ENCODE measurements at regions not wholly inside any gene's neighbourhood (a gene's known extent, or its start where the extent isn't known, plus 50 kb on each side); places are given as distances from the start of the nearest gene placed in this dataset.
A peak's percentile ranks its signal among the peaks of the same experiment; 100 is the strongest.

DNA sequence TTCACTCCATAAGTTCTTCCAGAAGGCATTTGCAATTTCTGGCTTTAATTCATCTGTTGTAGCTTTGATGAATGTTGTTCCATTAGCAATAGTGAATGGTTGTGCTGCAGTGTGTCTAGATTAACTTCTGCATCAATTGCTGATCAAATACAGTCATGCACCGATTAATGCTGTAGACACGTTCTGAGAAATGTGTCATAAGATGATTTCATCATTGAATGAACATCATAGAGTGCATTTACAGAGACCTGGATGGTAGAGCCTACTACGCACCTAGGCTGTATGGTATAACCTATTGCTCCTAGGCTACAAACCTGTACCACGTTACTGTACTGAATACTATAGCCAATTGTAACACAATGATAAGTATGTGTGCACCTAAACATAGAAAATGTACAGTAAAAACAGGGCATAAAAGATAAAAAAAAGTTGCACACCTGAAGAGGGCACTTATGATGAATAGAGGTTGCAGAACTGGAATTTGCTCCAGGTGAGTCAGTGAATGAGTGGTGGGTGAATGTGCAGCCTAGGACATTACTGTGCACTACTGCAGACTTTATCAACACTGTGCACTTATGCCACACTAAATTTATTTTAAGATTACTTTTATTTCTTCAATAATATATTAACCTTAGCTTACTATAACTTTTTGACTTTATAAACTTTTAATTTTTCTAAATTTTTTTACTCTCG, 170.7 kb downstream of the HERPUD2 start:
- in situ Hi-C loops (cut with MboI; ENCODE audit: low sequenced_read_pairs), result no loop called here
- DNase-seq (ENCODE audit: low spot score in 2 of 2), result no peak
- Histone ChIP-seq H3K4me3 (no peak overlapping the region), H3K4me1 (no peaks in the 10 kb centered on the region), H3K27me3 (ENCODE audit: low read depth) (0 out of 2 replicates have a peak, but pooled peaks cover 2% of the 10 kb centered on the region), H3K36me3 (replicated peaks) (no peaks in the 10 kb centered on the region), H3K9me3 (no peaks in the 10 kb centered on the region)

DNA sequence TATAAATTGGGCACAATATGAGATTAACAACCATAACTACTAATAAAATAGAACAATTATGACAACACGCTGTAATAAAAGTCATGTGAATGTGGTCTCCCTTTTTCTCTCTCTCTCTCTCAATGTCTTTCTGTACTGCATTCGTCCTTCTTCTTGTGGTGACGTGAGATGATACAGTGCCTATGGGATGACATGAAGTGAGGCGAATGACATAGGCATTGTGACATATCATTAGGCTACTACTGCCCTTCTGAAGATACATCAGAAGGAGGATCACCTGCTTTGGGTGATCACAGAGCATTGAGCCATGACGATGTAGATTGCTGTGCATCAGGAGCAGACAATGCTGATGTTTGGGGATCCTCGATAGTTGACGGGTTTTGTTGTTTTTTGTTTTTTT, 171.6 kb downstream of the HERPUD2 start:
- H3K4me1 ChIP-seq, result no peaks in the 10 kb centered on the region
- no peak overlapping the region for H3K4me3 ChIP-seq
- DNase-seq (ENCODE audit: low spot score in 2 of 2), result no peak
- 0 out of 2 replicates have a peak, but pooled peaks cover 2% of the 10 kb centered on the region for H3K27me3 ChIP-seq (ENCODE audit: low read depth)
- in situ Hi-C loops (cut with MboI; ENCODE audit: low sequenced_read_pairs), result no loop called here
- no peaks in the 10 kb centered on the region for H3K9me3 ChIP-seq
- no peaks in the 10 kb centered on the region for H3K36me3 ChIP-seq (replicated peaks)

DNA sequence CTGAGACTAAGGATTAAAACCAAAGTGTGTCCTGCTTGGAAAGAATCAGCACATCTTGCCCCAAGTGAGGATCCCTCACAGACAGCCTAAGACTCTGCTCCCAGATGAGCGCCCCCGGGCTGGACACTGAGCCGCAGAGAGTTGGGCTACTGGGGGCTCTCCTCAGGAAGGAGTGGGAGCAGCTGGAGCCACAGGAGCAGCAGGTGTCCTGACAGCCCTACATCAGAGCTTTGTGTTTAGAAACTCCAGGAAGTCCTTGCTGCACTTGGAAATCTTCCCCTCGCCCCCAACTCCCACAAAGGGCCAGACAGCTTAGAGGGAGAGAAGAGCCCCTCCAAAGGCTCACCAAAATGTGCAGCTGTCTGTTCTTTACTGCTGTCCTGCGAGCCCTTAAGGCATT, 172.2 kb downstream of the HERPUD2 start:
- Histone ChIP-seq H3K4me1 (no peaks in the 10 kb centered on the region), H3K4me3 (no peak overlapping the region), H3K9me3 (no peaks in the 10 kb centered on the region), H3K27me3 (ENCODE audit: low read depth) (0 out of 2 replicates have a peak, but pooled peaks cover 2% of the 10 kb centered on the region), H3K36me3 (replicated peaks) (no peaks in the 10 kb centered on the region)
- in situ Hi-C loops (cut with MboI; ENCODE audit: low sequenced_read_pairs), result no loop called here
- DNase-seq (ENCODE audit: low spot score in 2 of 2), result no peak

DNA sequence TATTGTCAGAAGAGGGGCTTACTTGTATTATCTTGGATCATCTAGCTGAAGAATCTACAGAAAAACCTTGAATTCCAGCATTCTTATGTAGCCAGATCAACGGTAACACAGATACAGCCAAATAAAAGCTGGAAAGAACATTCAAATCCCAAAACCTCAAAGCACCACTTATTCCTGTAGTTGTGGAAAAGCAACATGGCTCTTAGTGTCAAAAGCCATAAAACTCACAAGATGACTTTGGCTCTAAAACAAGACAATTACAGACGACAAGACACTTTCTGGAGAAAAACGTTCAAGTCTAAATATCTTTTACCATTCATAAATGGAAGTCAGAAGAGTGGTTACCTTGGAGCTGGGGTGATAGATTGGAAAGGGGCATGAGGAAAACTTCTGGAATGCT, 173.0 kb downstream of the HERPUD2 start:
- Histone ChIP-seq H3K9me3 (no peaks in the 10 kb centered on the region), H3K27me3 (ENCODE audit: low read depth) (0 out of 2 replicates have a peak, but pooled peaks cover 2% of the 10 kb centered on the region), H3K4me3 (no peak overlapping the region), H3K36me3 (replicated peaks) (no peaks in the 10 kb centered on the region), H3K4me1 (no peaks in the 10 kb centered on the region)
- DNase-seq (ENCODE audit: low spot score in 2 of 2), result no peak
- in situ Hi-C loops (cut with MboI; ENCODE audit: low sequenced_read_pairs), result no loop called here

DNA sequence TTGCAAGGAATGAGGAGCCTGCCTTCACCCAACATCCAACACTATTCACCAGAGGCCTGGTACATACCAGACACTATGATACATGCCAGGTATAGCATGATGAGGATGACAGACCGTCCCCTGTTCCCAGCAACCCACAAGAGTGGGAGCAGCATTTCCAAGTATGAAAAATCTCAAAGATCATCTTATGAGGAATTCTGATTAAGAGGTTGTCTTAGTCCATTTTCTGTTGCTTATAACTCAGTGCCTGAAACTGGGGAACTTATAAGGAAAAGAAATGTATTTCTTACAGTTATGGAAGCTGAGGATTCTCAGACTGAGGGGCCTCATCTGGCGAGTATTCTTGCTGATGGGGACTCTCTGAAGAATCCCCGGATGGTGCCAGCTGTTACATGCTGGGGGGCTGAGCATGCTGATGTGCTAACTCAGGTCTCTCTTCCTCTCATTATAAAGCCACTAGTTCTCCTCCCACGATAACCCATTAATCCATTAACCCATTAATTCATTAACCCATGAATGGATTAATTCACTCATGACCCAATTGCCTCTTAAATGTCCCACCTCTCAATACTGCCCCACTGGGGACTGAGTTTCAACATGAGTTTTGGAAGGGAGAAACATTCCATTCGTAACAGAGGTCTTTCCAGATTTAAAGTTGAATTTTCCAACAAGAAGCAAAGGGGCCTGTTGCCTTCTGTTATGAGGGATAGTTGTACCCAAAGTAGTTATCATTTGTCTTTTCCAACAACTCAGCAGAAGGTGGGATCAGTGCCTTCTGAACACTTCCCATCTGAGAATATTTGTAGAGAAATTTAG, 173.9 kb downstream of the HERPUD2 start:
- no peak overlapping the region for H3K4me3 ChIP-seq
- H3K9me3 ChIP-seq, result no peaks in the 10 kb centered on the region
- H3K36me3 ChIP-seq (replicated peaks), result no peaks in the 10 kb centered on the region
- DNase-seq (ENCODE audit: low spot score in 2 of 2), result no peak
- H3K27me3 ChIP-seq (ENCODE audit: low read depth), result no peaks in the 10 kb centered on the region
- H3K4me1 ChIP-seq, result no peaks in the 10 kb centered on the region
- in situ Hi-C loops (cut with MboI; ENCODE audit: low sequenced_read_pairs), result no loop called here

DNA sequence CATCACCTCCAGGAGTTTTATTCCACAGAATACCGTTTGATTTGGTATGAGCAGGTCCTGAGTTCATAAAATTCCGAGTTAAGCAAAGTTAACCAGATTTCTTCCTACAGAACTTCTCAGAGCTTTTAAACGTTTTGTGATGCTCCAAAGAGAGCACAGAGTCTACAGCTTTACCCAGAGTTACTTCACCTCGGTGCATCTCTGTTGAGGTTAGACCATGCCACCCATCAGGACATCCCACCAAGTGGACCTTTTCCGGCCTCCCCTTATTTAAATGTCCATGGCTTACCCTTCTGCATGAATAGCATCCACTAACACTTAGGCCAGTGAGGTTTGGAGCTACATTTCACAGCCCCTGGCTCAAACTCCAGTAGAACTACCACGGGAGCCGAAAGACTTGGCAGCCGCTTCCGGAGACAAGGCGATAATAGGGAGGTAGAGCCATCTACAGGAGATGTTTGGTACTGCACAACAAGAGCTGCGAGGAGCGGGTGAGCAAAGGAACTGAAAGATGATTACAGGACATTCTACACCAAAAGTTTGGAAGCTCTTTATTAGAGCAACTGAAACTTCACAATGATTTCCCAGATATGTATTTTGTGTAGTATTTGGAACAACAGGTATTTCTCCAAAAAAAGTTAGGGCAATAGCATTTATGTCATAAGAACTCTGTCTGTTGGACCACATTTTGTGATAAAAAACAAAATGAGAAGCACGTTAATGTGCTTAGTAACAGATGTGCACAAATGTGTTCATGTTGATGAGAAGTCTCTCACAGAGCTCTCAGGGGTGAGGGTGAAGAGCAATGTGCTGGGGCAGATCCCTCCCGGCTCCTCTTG, 174.7 kb downstream of the HERPUD2 start:
- Histone ChIP-seq H3K36me3 (replicated peaks) (no peaks in the 10 kb centered on the region), H3K9me3 (no peaks in the 10 kb centered on the region), H3K4me3 (no peak overlapping the region), H3K27me3 (ENCODE audit: low read depth) (no peaks in the 10 kb centered on the region), H3K4me1 (no peaks in the 10 kb centered on the region)
- in situ Hi-C loops (cut with MboI; ENCODE audit: low sequenced_read_pairs), result no loop called here
- DNase-seq (ENCODE audit: low spot score in 2 of 2), result peak; percentile 67 to 80

DNA sequence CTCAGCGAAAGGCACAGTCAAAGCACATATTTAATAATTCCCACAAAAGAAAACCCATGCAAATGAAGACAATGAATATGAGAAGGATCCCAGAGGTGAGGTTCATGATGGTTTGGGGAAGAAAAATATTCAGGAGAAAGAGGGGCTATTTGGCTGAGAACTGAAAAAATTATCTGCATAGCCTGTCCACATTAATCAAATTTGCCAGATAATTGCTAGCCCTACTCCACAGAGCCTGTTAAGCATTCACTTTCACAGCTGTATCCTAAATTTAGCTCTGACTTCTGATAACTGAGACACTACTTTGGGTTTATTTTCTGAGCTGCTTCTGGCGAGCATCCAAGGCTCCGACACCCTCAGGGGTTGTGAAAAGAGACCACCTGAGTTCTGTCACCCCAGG, 176.2 kb downstream of the HERPUD2 start:
- no peak for DNase-seq (ENCODE audit: low spot score in 2 of 2)
- in situ Hi-C loops (cut with MboI; ENCODE audit: low sequenced_read_pairs), result no loop called here
- H3K36me3 ChIP-seq (replicated peaks), result no peaks in the 10 kb centered on the region
- no peaks in the 10 kb centered on the region for H3K4me1 ChIP-seq
- no peaks in the 10 kb centered on the region for H3K9me3 ChIP-seq
- no peak overlapping the region for H3K4me3 ChIP-seq
- H3K27me3 ChIP-seq (ENCODE audit: low read depth), result no peaks in the 10 kb centered on the region

DNA sequence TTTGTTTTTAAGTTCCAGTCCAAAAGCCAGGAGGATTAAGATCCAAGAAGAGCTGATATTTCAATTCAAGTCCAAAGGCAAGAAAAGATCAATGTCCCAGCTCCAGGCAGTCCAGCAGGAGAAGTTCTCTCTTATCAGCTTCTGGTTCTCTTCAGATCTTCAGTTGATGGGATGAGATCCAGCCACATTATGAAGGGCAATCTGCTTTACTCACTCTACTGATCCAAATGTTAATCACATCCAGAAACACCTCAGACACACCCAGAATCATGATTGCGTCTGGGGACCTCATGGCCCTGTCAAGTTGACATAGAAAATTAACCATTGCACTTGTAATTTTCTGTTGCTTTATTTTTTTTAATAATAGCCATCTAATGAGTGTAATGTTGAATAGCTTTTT, 178.4 kb downstream of the HERPUD2 start:
- no peaks in the 10 kb centered on the region for H3K36me3 ChIP-seq (replicated peaks)
- no peaks in the 10 kb centered on the region for H3K27me3 ChIP-seq (ENCODE audit: low read depth)
- no peak for DNase-seq (ENCODE audit: low spot score in 2 of 2)
- H3K9me3 ChIP-seq, result no peaks in the 10 kb centered on the region
- H3K4me1 ChIP-seq, result no peaks in the 10 kb centered on the region
- H3K4me3 ChIP-seq, result no peak overlapping the region
- in situ Hi-C loops (cut with MboI; ENCODE audit: low sequenced_read_pairs), result no loop called here

DNA sequence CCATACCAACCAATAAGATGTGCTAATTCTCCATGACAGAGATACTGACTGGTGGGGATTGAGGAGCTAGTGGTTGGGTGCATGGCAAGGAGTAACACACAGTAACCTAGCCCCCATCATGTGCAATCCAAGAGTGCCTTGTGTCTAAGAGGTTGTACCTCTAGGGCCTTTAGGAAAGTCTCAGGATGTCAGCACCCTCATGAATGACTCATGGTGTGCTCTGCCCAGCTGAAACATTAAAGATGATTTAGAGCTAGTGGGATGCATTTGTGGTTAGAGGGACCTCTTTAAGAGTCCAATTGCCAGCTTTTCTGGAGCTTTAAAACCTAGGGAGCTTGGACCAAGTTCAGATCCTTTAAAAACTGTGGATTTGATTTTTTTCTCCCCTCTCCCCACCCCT, 181.1 kb downstream of the HERPUD2 start:
- DNase-seq (ENCODE audit: low spot score in 2 of 2), result no peak
- no peaks in the 10 kb centered on the region for H3K36me3 ChIP-seq (replicated peaks)
- H3K4me1 ChIP-seq, result no peaks in the 10 kb centered on the region
- H3K4me3 ChIP-seq, result no peak overlapping the region
- in situ Hi-C loops (cut with MboI; ENCODE audit: low sequenced_read_pairs), result no loop called here
- no peaks in the 10 kb centered on the region for H3K9me3 ChIP-seq
- H3K27me3 ChIP-seq (ENCODE audit: low read depth), result no peaks in the 10 kb centered on the region

DNA sequence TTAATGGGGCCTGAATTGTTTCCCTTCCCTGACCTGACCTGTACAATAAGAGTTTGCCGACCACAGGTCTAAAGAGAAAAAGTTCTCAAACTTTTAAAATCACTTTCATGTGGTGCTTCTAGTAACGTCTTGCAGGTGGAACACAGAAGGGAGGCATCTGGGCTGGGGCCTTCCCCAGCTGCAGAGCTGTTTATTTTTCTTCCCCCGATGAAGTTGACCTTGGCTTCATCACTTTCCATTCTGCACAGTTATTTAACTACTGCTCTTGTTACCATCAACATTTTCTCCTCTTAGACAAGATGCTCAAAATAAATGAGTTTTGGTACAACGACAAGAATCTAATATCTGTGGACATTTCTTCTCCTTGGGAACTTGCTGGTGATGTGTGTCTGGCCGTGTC, 181.7 kb downstream of the HERPUD2 start:
- Histone ChIP-seq H3K36me3 (replicated peaks) (no peaks in the 10 kb centered on the region), H3K9me3 (no peaks in the 10 kb centered on the region), H3K4me3 (no peak overlapping the region), H3K27me3 (ENCODE audit: low read depth) (no peaks in the 10 kb centered on the region), H3K4me1 (no peaks in the 10 kb centered on the region)
- in situ Hi-C loops (cut with MboI; ENCODE audit: low sequenced_read_pairs), result no loop called here
- DNase-seq (ENCODE audit: low spot score in 2 of 2), result no peak

DNA sequence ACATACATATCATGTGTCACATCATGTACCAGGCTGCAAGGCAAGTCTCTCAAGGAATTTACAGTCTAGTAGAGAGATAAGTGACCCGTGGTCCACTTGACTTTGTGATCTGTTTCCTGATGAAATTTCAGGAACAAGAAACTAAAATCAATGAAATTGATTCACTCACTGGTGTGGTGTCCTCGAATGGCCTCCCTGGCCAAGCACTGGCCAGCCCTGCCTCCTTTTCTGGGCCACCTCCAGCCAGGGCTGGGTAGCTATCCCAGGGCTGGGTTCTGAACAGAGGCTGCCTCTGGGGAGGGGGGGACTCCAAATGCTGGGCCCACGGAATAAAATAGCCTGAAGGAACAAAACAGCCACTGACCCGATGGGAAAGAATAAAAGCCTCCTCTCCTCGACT, 182.2 kb downstream of the HERPUD2 start:
- Histone ChIP-seq H3K36me3 (replicated peaks) (no peaks in the 10 kb centered on the region), H3K27me3 (ENCODE audit: low read depth) (no peaks in the 10 kb centered on the region), H3K9me3 (no peaks in the 10 kb centered on the region), H3K4me3 (no peak overlapping the region), H3K4me1 (no peaks in the 10 kb centered on the region)
- DNase-seq (ENCODE audit: low spot score in 2 of 2), result no peak
- in situ Hi-C loops (cut with MboI; ENCODE audit: low sequenced_read_pairs), result no loop called here

DNA sequence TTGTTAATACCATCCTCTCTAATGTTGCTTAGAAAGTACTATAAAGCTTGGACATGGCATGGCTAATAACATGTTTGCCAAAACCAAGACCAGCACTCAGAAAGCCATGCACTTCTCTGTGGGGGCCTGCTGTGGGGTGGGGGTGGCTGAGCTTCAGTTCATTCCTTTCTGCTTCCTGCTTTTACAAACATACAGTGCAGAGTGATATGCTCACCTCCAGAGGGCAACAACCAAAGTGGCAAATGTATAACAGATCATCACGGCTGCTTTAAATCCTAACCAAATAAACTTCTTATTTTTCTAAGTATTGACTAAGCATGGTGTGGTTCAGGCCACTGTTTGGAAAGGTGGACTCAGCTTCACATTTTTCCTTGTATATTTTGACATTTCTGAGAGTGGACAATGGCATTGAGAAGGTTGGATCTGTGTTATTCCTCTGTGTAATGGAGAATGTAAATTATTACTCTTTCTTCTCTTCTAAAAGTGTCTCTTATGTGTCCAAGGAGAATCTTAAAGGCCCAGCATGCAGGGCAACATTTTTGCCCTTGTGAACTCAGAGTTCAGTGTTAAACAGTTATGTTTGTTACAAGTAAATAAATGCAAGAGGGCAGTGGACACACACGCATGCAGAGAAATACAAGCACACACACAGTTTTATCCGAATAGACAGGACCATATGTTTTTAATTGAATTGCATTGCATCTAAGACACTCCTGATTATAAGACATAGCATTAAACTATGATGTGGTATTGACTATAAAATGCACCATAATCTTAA, 186.1 kb downstream of the HERPUD2 start:
- no peaks in the 10 kb centered on the region for H3K4me1 ChIP-seq
- H3K9me3 ChIP-seq, result no peaks in the 10 kb centered on the region
- in situ Hi-C loops (cut with MboI; ENCODE audit: low sequenced_read_pairs), result no loop called here
- no peak for DNase-seq (ENCODE audit: low spot score in 2 of 2)
- no peaks in the 10 kb centered on the region for H3K27me3 ChIP-seq (ENCODE audit: low read depth)
- H3K4me3 ChIP-seq, result no peak overlapping the region
- no peaks in the 10 kb centered on the region for H3K36me3 ChIP-seq (replicated peaks)

DNA sequence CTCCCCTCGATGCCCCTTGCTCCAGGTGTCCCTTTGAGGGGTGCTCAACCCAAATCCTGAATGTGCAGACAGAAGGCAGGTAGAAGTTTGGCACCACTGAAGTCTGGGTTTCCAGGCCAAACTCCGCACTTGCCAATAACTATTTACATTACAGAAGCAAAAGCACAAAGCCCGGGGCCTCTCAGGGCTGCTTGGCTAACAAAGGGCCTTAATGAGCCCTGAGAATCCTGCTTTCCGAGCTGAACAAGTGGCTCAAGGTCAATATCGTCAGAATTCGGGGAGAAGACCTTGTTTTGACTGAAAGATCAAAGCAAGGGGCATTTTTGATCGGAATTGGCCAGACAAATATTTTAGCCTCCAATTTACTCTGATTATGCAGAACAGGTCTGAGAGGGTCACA, 189.9 kb downstream of the HERPUD2 start:
- in situ Hi-C loops (cut with MboI; ENCODE audit: low sequenced_read_pairs), result no loop called here
- DNase-seq (ENCODE audit: low spot score in 2 of 2), result peak in 1 of 2 experiments; percentile 29
- Histone ChIP-seq H3K27me3 (ENCODE audit: low read depth) (no peaks in the 10 kb centered on the region), H3K36me3 (replicated peaks) (no peaks in the 10 kb centered on the region), H3K4me3 (no peak overlapping the region), H3K4me1 (no peaks in the 10 kb centered on the region), H3K9me3 (no peaks in the 10 kb centered on the region)

Measured in HAP-1 (cell line).